Ishikawa (cell line): ENCODE measurements at regions not wholly inside any gene's neighbourhood (a gene's known extent, or its start where the extent isn't known, plus 50 kb on each side); places are given as distances from the start of the nearest gene placed in this dataset.

Experiments used
- CEBPB ChIP-seq: IDR thresholded peaks from 2 replicates; pipeline ENCODE4 v1.6.1; 2012
- CREB1 ChIP-seq: IDR thresholded peaks from 2 replicates; pipeline ENCODE4 v1.6.1; 2012; ENCODE audit warnings: low read depth
- EGR1 ChIP-seq: IDR thresholded peaks from 2 replicates; pipeline ENCODE4 v1.6.1; 2012
- EP300 ChIP-seq: IDR thresholded peaks from 2 replicates; pipeline ENCODE4 v1.6.1; 2012; ENCODE audit warnings: borderline replicate concordance
- FOXM1 ChIP-seq: IDR thresholded peaks from 2 replicates; pipeline ENCODE4 v1.6.1; 2012; ENCODE audit warnings: low read depth, borderline replicate concordance
- MAX ChIP-seq: IDR thresholded peaks from 2 replicates; pipeline ENCODE4 v1.6.1; 2012
- RAD21 ChIP-seq: IDR thresholded peaks from 2 replicates; pipeline ENCODE4 v1.6.1; 2012; ENCODE audit warnings: low read depth
- REST ChIP-seq: IDR thresholded peaks from 2 replicates; pipeline ENCODE4 v1.6.1; 2012; ENCODE audit warnings: low read depth, mild to moderate bottlenecking
- TAF1 ChIP-seq: IDR thresholded peaks from 2 replicates; pipeline ENCODE4 v1.6.1; 2012; ENCODE audit warnings: low read depth, mild to moderate bottlenecking
- TF ChIP-seq, protein P1 (sequence below): IDR thresholded peaks from 2 replicates; pipeline ENCODE4 v1.6.1; 2012

DNA sequence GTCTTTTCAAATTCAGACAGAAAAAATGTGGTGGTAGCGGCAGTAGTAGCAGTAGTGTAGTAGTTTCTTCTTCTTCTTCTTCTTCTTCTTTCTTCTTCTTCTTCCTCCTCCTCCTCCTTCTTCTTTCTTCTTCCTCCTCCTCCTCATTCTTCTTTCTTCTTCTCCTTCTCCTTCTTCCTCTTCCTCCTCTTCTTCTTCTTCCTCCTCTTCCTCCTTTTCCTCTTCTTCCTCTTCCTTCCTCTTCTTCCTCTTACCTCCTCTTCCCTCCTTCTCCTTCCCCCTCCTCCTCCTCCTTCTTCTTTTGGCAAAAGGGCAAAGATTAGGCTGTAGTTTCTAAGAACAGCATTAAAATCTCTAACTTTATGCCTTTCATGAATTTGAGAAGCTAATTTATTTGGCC is 59.6 kb upstream of the INSM2 start:
- TF ChIP-seq FOXM1, result no peak
- TF ChIP-seq, protein P1, sequence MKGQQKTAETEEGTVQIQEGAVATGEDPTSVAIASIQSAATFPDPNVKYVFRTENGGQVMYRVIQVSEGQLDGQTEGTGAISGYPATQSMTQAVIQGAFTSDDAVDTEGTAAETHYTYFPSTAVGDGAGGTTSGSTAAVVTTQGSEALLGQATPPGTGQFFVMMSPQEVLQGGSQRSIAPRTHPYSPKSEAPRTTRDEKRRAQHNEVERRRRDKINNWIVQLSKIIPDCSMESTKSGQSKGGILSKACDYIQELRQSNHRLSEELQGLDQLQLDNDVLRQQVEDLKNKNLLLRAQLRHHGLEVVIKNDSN, result no peak
- TF ChIP-seq RAD21, result no peak
- no peak for TF ChIP-seq REST
- no peak for TF ChIP-seq CREB1
- TF ChIP-seq EP300, result no peak
- TF ChIP-seq TAF1, result no peak
- no peak for TF ChIP-seq EGR1
- no peak for TF ChIP-seq CEBPB
- no peak for TF ChIP-seq MAX
